Esophagus muscularis mucosa (tissue), 4 donors: ENCODE measurements at regions not wholly inside any gene's neighbourhood (a gene's known extent, or its start where the extent isn't known, plus 50 kb on each side); places are given as distances from the start of the nearest gene placed in this dataset.

Source experiments
- DNase-seq: peaks from one replicate; pipeline ENCODE4 v3.0.0-alpha.2; 2017; ENCODE audit errors: extremely low spot score
- H3K27ac ChIP-seq, 4 donors: fragments of 200-600 bp; sonication (generic); replicated peaks in 1 of 4; 1 replicate in 3 of 4; 2 replicates in 1 of 4; pipeline ENCODE4 v1.5.1; 2016 to 2019; ENCODE audit warnings: mild to moderate bottlenecking in 1 of 4
- H3K27me3 ChIP-seq, 4 donors: fragments of 200-600 bp; sonication (generic); one replicate each; pipeline versions ENCODE4 v1.5.1 to v1.6.0; 2016 to 2019
- H3K36me3 ChIP-seq, 4 donors: fragments of 200-600 bp; sonication (generic); one replicate each; pipeline ENCODE4 v1.5.1; 2016 to 2019
- H3K4me1 ChIP-seq, 4 donors: fragments of 200-600 bp; sonication (generic); one replicate each; pipeline ENCODE4 v1.5.1; 2016 to 2019
- H3K4me3 ChIP-seq, 4 donors: fragments of 200-600 bp; sonication (generic); 1 replicate in 2 of 4; 2 replicates in 2 of 4; pipeline ENCODE4 v1.5.1; 2016 to 2019; ENCODE audit warnings: mild to moderate bottlenecking in 4 of 4, moderate library complexity in 1 of 4
- H3K9me3 ChIP-seq, 4 donors: fragments of 200-600 bp; sonication (generic); 1 replicate in 3 of 4; 2 replicates in 1 of 4; pipeline ENCODE4 v1.5.1; 2016 to 2019
- EP300 ChIP-seq: sonication (generic); formaldehyde crosslinking; IDR thresholded peaks from one replicate; pipeline ENCODE4 v1.6.1; 2017; ENCODE audit warnings: antibody characterized with exemption
- POLR2A ChIP-seq: fragments of 450-650 bp; IDR thresholded peaks from one replicate; pipeline ENCODE4 v1.6.1; 2017; ENCODE audit warnings: antibody characterized with exemption, moderate library complexity, mild to moderate bottlenecking, low read depth
- POLR2AphosphoS5 ChIP-seq, 2 donors: sonication (generic); formaldehyde crosslinking; IDR thresholded peaks; one replicate each; pipeline ENCODE4 v1.6.1; 2017; ENCODE audit warnings: antibody characterized with exemption in 2 of 2
- WGBS: methylation state at CpG from one replicate; pipeline ENCODE4 v1.1.5; 2018; 5-methylcytosine and 5-hydroxymethylcytosine counted together
- intact Hi-C: fragments of 100-400 bp; cut with DNase I; formaldehyde crosslinking; loops from one replicate; pipeline ENCODE4 v1.15.1; 2023
- TF ChIP-seq, protein P1 (sequence below), 3 experiments: fragments of 200-600 bp in 2 of 3; fragments of 450-650 bp in 1 of 3; sonication (generic) in 2 of 3; IDR thresholded peaks; one replicate each; pipeline ENCODE4 v1.5.1; 2017 to 2019; ENCODE audit warnings: antibody characterized with exemption in 3 of 3, mild to moderate bottlenecking in 2 of 3, moderate library complexity in 1 of 3

DNA sequence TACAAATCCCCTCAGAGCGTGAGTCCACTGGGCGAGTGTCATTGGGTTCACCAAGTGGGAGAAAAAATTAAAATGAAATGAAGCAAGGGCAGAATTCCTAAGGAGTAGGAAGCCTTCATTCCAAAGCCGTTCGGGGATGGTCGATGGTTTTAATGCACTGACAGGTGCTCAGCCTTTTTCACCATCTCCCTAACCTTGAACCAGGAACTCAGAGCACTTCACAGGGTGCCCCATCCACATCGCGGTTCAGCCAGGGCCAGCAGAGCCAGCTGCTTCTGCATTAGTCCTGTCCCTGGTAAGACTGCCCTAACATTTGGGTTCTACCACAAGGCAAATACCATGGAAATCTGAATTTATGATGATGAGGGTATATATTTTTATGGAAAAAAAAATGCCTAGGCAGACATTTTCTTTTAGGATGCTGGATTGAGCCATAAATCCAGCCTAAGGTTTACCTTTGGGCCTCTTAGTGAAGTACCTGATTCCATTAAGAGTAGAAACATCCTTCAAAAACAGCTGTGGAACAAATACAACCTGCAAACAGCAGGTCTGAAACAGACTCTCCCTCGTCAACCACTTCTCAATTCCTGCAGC, 203.5 kb upstream of the RNF32 start:
- 82% methylated on average over 8 of the region's 8 CpGs for whole genome bisulfite sequencing
- intact Hi-C loops = no loop called here

DNA sequence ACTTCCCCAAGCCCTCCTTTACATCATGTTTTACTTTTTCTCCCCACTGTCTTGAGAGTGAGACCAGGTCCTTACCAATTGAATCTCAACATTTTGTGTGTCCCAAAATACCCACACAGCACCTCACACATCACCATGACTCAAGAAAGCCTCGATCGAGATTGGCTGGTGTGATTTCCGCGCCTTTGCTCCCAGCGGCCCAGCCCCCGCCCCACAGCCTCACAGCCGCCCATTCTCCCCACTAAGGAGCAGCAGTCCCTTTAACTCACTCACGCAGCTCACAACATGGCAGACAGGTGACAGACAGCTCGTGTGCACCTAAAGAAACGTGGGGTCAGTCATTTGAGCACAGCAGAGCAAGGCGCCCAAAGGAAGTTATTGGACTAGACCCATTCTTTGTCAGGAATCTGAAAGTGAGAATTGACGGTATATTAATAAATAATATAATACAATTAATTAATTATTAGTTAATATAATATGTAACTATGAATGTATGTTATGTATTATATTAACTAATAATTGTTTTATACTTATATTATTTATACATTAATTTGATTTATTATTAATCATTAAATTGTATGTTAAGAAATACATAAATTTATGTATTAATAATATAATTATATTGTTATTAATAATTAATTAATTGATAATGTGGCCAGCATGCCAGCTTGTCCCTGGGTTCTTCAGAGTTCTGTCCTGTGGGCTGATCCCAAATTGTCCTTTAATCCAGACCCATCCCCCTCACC, 204.9 kb upstream of the RNF32 start:
- Histone ChIP-seq H3K9me3 (no peaks in the 10 kb centered on the region), H3K36me3 (no peaks in the 10 kb centered on the region), H3K27me3 (peaks cover 0 to 8% (median 0%) of the 10 kb centered on the region in 4 donors), H3K27ac (no peak overlapping the region), H3K4me3 (no peak overlapping the region), H3K4me1 (no peaks in the 10 kb centered on the region)
- DNase-seq = no peak
- TF ChIP-seq, protein P1, sequence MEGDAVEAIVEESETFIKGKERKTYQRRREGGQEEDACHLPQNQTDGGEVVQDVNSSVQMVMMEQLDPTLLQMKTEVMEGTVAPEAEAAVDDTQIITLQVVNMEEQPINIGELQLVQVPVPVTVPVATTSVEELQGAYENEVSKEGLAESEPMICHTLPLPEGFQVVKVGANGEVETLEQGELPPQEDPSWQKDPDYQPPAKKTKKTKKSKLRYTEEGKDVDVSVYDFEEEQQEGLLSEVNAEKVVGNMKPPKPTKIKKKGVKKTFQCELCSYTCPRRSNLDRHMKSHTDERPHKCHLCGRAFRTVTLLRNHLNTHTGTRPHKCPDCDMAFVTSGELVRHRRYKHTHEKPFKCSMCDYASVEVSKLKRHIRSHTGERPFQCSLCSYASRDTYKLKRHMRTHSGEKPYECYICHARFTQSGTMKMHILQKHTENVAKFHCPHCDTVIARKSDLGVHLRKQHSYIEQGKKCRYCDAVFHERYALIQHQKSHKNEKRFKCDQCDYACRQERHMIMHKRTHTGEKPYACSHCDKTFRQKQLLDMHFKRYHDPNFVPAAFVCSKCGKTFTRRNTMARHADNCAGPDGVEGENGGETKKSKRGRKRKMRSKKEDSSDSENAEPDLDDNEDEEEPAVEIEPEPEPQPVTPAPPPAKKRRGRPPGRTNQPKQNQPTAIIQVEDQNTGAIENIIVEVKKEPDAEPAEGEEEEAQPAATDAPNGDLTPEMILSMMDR (IDR thresholded peaks at IDR 0.05) = no peak
- TF ChIP-seq POLR2A (no peak), EP300 (no peak), POLR2AphosphoS5 (IDR thresholded peaks at IDR 0.05) (no peak)
- intact Hi-C loops = no loop called here
- WGBS = 72% methylated on average over 12 of the region's 12 CpGs

More for the DNA sequence above, 203.5 kb upstream of the RNF32 start:
- TF ChIP-seq POLR2A (no peak), EP300 (no peak), POLR2AphosphoS5 (IDR thresholded peaks at IDR 0.05) (no peak)
- TF ChIP-seq, protein P1 (IDR thresholded peaks at IDR 0.05) = no peak
- no peaks in the 10 kb centered on the region for H3K4me1 ChIP-seq
- H3K4me3 ChIP-seq = no peak overlapping the region
- H3K27me3 ChIP-seq = peaks cover 0 to 20% (median 0%) of the 10 kb centered on the region in 4 donors
- no peaks in the 10 kb centered on the region for H3K9me3 ChIP-seq
- H3K36me3 ChIP-seq = no peaks in the 10 kb centered on the region
- DNase-seq = no peak
- no peak overlapping the region for H3K27ac ChIP-seq

DNA sequence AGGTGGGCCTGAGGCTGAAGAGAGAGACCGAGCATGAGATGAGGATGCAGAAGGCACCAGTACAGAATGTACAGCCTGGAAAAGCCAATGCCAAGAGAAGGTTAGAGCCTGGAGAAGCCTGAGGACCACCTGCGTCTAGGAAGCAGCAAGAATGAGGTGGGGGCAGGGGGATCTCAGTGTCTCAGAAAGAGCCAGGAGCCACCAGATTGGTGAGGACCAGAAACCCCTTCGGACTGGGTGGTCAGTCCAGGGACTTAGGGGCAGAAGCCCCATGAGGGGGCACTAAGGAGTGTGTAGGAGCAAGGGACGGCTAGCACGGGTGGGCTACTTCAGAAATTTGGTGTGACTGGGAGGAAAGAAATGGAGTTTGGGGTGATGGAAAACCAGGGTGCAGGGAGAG, 205.9 kb upstream of the RNF32 start:
- 79% methylated on average over 5 of the region's 5 CpGs for WGBS
- intact Hi-C loops = no loop called here
- TF ChIP-seq POLR2AphosphoS5 (IDR thresholded peaks at IDR 0.05) (no peak), EP300 (no peak), POLR2A (no peak)
- TF ChIP-seq, protein P1 (IDR thresholded peaks at IDR 0.05) = no peak

DNA sequence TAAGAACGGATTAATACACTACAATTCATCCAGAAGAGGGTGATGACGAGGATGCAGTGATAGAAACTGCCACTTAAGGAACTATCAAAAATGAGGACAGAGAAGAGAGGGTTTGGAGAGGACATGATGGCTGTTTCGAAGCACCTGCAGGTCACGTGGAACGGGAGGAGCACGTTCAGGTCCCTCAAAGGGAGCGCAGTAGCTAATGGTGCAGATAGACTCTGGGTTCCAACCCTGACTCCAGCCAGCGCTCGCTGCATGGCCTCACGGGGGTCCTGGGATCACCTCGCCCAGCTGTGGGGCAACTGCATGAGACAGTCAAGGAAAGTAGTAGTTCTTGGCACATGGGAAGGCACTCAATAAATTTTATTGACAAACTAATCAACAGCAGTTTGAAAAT, 208.6 kb upstream of the RNF32 start:
- no peaks in the 10 kb centered on the region for H3K36me3 ChIP-seq
- TF ChIP-seq EP300 (no peak), POLR2A (no peak), POLR2AphosphoS5 (IDR thresholded peaks at IDR 0.05) (no peak)
- TF ChIP-seq, protein P1 (IDR thresholded peaks at IDR 0.05) = no peak
- no peak overlapping the region for H3K27ac ChIP-seq
- intact Hi-C loops = no loop called here
- no peak overlapping the region for H3K4me3 ChIP-seq
- no peaks in the 10 kb centered on the region for H3K4me1 ChIP-seq
- no peaks in the 10 kb centered on the region for H3K9me3 ChIP-seq
- H3K27me3 ChIP-seq = peaks cover 0 to 13% (median 0%) of the 10 kb centered on the region in 4 donors
- DNase-seq = no peak
- 81% methylated on average over 11 of the region's 11 CpGs for WGBS

More for the DNA sequence above, 205.9 kb upstream of the RNF32 start:
- Histone ChIP-seq H3K36me3 (no peaks in the 10 kb centered on the region), H3K9me3 (no peaks in the 10 kb centered on the region), H3K27me3 (peaks cover 0 to 5% (median 0%) of the 10 kb centered on the region in 4 donors), H3K27ac (no peak overlapping the region), H3K4me1 (no peaks in the 10 kb centered on the region), H3K4me3 (no peak overlapping the region)
- DNase-seq = no peak
